ENCODE measurements at regions not wholly inside any gene's neighbourhood (a gene's known extent, or its start where the extent isn't known, plus 50 kb on each side); places are given as distances from the start of the nearest gene placed in this dataset.

GRCh38 chr14:51786227-51786626 is 74.2 kb upstream of the GNG2 start:
- no peak for DNase-seq
- intact Hi-C loops (cut with micrococcal nuclease) = loop anchor here (10.0 kb wide), 1 partner anchor 189 kb away; no protein-coding TSS in a partner anchor
- H3K27me3 ChIP-seq (ENCODE audit: low read depth) = peaks cover 23% of the 10 kb centered on the region
- no peaks in the 10 kb centered on the region for H3K36me3 ChIP-seq
- peaks cover 19% of the 10 kb centered on the region for H3K9me3 ChIP-seq (replicated peaks)
- H3K27ac ChIP-seq (replicated peaks) = no peak overlapping the region
- H3K4me1 ChIP-seq = no peaks in the 10 kb centered on the region
- H3K4me3 ChIP-seq = no peak overlapping the region
- no peak for TF ChIP-seq CTCF (IDR thresholded peaks at IDR 0.05; ENCODE audit: borderline replicate concordance)

DNA sequence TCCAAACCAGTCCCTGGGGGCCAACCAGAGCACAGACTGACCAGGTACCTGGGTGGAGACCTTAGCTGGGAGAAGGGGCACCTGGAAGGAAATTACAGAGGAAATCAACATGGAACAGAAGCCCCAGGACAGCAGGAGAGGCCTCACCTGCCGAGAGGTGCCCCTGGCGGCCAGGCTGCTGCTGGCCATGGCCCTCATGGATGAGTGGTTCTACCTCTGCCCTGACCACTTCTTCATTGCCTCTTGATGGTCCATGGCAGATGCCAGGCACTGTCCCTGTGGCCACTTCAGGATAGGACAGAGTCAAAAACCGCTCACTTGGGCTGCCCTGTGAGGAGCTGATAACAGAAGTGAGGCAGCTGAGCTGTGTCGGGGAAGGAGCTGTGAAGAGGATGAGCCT is 73.1 kb upstream of the GNG2 start:
- Histone ChIP-seq H3K9me3 (replicated peaks) (peaks cover 19% of the 10 kb centered on the region), H3K27me3 (ENCODE audit: low read depth) (peaks cover 15% of the 10 kb centered on the region), H3K36me3 (no peaks in the 10 kb centered on the region), H3K27ac (replicated peaks) (no peak overlapping the region), H3K4me1 (no peaks in the 10 kb centered on the region), H3K4me3 (no peak overlapping the region)
- no peak for TF ChIP-seq CTCF (IDR thresholded peaks at IDR 0.05; ENCODE audit: borderline replicate concordance)
- intact Hi-C loops (cut with micrococcal nuclease) = loop anchor here (10.0 kb wide), 1 partner anchor 187 kb away; no protein-coding TSS in a partner anchor
- no peak for DNase-seq

DNA sequence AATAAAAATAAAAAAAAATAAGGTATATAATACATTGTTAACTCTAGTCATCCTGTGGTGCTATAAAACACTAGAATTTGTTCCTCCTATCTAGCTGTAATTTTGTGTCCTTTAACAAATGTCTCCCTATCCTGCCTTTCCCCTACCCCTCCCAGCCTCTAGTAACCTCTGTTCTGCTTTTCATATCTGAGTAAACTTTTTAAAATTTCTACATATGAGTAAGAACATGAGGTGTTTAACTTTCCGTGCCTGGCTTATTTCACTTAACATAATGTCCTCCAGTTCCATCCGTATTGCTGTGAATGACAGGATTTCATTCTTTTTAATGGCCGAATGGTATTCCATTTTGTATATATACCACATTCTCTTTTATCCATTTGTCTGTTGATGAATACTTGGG is 71.3 kb upstream of the GNG2 start:
- no peak for TF ChIP-seq CTCF (IDR thresholded peaks at IDR 0.05; ENCODE audit: borderline replicate concordance)
- H3K4me3 ChIP-seq = no peak overlapping the region
- intact Hi-C loops (cut with micrococcal nuclease) = loop anchor here (10.0 kb wide), 1 partner anchor 186 kb away; no protein-coding TSS in a partner anchor
- H3K36me3 ChIP-seq = no peaks in the 10 kb centered on the region
- no peak for DNase-seq
- no peak overlapping the region for H3K27ac ChIP-seq (replicated peaks)
- H3K4me1 ChIP-seq = no peaks in the 10 kb centered on the region
- peaks cover 14% of the 10 kb centered on the region for H3K27me3 ChIP-seq (ENCODE audit: low read depth)
- H3K9me3 ChIP-seq (replicated peaks) = peaks cover 19% of the 10 kb centered on the region

- intact Hi-C loops (cut with micrococcal nuclease) = loop anchor here (10.0 kb wide), 1 partner anchor 185 kb away; no protein-coding TSS in a partner anchor
- Histone ChIP-seq H3K4me1 (no peaks in the 10 kb centered on the region), H3K4me3 (no peak overlapping the region), H3K27ac (replicated peaks) (no peak overlapping the region), H3K27me3 (ENCODE audit: low read depth) (peaks cover 14% of the 10 kb centered on the region), H3K36me3 (no peaks in the 10 kb centered on the region), H3K9me3 (replicated peaks) (peaks cover 19% of the 10 kb centered on the region)
- no peak for TF ChIP-seq CTCF (IDR thresholded peaks at IDR 0.05; ENCODE audit: borderline replicate concordance)
- DNase-seq = no peak
These were observed 70.8 kb upstream of the GNG2 start for GRCh38 chr14:51789596-51789995.

GRCh38 chr14:51792809-51793208 is 67.6 kb upstream of the GNG2 start:
- Histone ChIP-seq H3K9me3 (replicated peaks) (no peaks in the 10 kb centered on the region), H3K4me3 (no peak overlapping the region), H3K27ac (replicated peaks) (no peak overlapping the region), H3K4me1 (no peaks in the 10 kb centered on the region), H3K27me3 (ENCODE audit: low read depth) (peaks cover 6% of the 10 kb centered on the region), H3K36me3 (no peaks in the 10 kb centered on the region)
- no peak for TF ChIP-seq CTCF (IDR thresholded peaks at IDR 0.05; ENCODE audit: borderline replicate concordance)
- no peak for DNase-seq
- intact Hi-C loops (cut with micrococcal nuclease) = no loop called here

All from left ventricle myocardium inferior (tissue), 1 donor.